Smooth muscle cell (in vitro differentiated cells): ENCODE measurements at regions not wholly inside any gene's neighbourhood (a gene's known extent, or its start where the extent isn't known, plus 50 kb on each side); places are given as distances from the start of the nearest gene placed in this dataset.

Experiments used
- DNase-seq: peaks from one replicate; lab custom pipeline; 2025; ENCODE audit not compliant: unreplicated experiment; lab: John Stamatoyannopoulos, UW
- H2AFZ ChIP-seq: fragments of 200-600 bp; sonication (generic); 2 replicates; pipeline ENCODE4 v1.6.0; 2016; ENCODE audit warnings: antibody characterized with exemption, low read depth, mild to moderate bottlenecking
- H3F3A ChIP-seq: fragments of 200-600 bp; sonication (generic); 2 replicates; pipeline ENCODE4 v1.6.0; 2017; ENCODE audit warnings: antibody characterized with exemption, low read depth
- H3K27ac ChIP-seq: fragments of 200-600 bp; sonication (generic); 2 replicates; pipeline ENCODE4 v1.5.1; 2016; ENCODE audit warnings: low read depth, mild to moderate bottlenecking
- H3K27me3 ChIP-seq: fragments of 200-600 bp; sonication (generic); 2 replicates; pipeline ENCODE4 v1.6.1; 2016; ENCODE audit warnings: low read depth, mild to moderate bottlenecking
- H3K36me3 ChIP-seq: fragments of 200-600 bp; sonication (generic); 2 replicates; pipeline ENCODE4 v1.5.1; 2016; ENCODE audit warnings: low read depth
- H3K4me1 ChIP-seq: fragments of 200-600 bp; sonication (generic); 2 replicates; pipeline ENCODE4 v1.5.1; 2016; ENCODE audit warnings: low read depth
- H3K4me2 ChIP-seq: fragments of 200-600 bp; sonication (generic); 2 replicates; pipeline ENCODE4 v1.6.0; 2016; ENCODE audit warnings: mild to moderate bottlenecking
- H3K4me3 ChIP-seq: fragments of 200-600 bp; sonication (generic); 2 replicates; pipeline ENCODE4 v1.5.1; 2016; ENCODE audit warnings: mild to moderate bottlenecking
- H3K79me2 ChIP-seq: fragments of 200-600 bp; sonication (generic); 2 replicates; pipeline ENCODE4 v1.6.0; 2016; ENCODE audit warnings: low read depth, mild to moderate bottlenecking
- H3K9ac ChIP-seq: fragments of 200-600 bp; sonication (generic); 2 replicates; pipeline ENCODE4 v1.6.0; 2016; ENCODE audit warnings: low read depth
- H3K9me3 ChIP-seq: fragments of 200-600 bp; sonication (generic); replicated peaks from 2 replicates; pipeline ENCODE4 v1.5.1; 2016; ENCODE audit warnings: low read depth
- H4K20me1 ChIP-seq: fragments of 200-600 bp; sonication (generic); 2 replicates; pipeline ENCODE4 v1.6.0; 2016; ENCODE audit warnings: low read depth
- WGBS: methylation state at CpG from one replicate; pipeline ENCODE4 v1.1.7; 2016; ENCODE audit warnings: low lambda C conversion rate; 5-methylcytosine and 5-hydroxymethylcytosine counted together
- TF ChIP-seq, protein P1 (sequence below): fragments of 200-600 bp; sonication (generic); IDR thresholded peaks from 2 replicates; pipeline ENCODE4 v1.5.1; 2017; ENCODE audit warnings: borderline replicate concordance, mild to moderate bottlenecking, antibody characterized with exemption; ENCODE audit not compliant: insufficient read depth, poor library complexity, severe bottlenecking

DNA sequence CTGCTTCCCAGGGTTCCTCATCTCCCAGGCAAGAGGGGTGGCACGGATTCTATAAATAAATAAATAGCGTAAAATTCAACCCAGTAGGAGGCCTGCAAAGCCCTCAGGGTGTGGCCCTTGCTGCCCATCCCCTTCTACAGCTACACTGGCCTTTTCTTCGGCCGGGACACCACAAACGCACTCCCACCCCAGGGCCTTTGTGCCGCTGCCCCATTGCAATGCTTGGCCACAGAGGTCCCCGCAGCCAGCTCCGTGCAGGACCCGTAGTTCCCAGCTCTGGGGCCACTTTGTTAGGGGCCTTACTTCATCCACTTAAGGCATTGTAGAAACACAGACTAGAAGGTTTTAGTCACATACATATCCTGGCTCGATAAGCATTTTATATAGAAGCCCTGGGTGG is 151.2 kb downstream of the ERMARD start:
- TF ChIP-seq, protein P1, sequence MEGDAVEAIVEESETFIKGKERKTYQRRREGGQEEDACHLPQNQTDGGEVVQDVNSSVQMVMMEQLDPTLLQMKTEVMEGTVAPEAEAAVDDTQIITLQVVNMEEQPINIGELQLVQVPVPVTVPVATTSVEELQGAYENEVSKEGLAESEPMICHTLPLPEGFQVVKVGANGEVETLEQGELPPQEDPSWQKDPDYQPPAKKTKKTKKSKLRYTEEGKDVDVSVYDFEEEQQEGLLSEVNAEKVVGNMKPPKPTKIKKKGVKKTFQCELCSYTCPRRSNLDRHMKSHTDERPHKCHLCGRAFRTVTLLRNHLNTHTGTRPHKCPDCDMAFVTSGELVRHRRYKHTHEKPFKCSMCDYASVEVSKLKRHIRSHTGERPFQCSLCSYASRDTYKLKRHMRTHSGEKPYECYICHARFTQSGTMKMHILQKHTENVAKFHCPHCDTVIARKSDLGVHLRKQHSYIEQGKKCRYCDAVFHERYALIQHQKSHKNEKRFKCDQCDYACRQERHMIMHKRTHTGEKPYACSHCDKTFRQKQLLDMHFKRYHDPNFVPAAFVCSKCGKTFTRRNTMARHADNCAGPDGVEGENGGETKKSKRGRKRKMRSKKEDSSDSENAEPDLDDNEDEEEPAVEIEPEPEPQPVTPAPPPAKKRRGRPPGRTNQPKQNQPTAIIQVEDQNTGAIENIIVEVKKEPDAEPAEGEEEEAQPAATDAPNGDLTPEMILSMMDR, result no peak
- Histone ChIP-seq H3K27me3 (no peaks in the 10 kb centered on the region), H4K20me1 (no peaks in the 10 kb centered on the region), H3F3A (no peaks in the 10 kb centered on the region), H3K79me2 (no peaks in the 10 kb centered on the region), H3K36me3 (no peaks in the 10 kb centered on the region), H3K27ac (no peak overlapping the region), H3K9ac (no peak overlapping the region), H3K4me3 (no peak overlapping the region), H3K9me3 (no peaks in the 10 kb centered on the region), H3K4me2 (no peak overlapping the region), H2AFZ (no peak overlapping the region), H3K4me1 (no peaks in the 10 kb centered on the region)
- 97% methylated on average over 10 of the region's 10 CpGs for WGBS
- DNase-seq, result no peak

DNA sequence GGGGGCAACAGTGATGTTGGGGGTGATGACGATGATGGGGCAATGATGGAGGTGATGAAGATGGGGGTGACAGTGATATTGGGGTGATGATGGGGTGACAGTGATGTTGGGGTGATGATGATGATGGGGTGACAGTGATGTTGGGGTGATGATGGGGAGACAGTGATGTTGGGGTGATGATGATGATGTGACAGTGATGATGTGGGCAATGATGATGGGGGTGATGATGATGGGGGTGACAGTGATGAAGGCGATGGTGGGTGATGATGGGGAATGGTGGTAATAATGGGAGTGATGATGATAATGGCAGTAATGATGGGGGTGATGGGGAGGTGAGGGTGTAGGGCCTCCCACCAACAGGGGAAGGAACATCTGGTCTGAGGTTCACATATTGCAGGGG is 150.6 kb downstream of the ERMARD start:
- no peaks in the 10 kb centered on the region for H3K9me3 ChIP-seq
- H3K27me3 ChIP-seq, result no peaks in the 10 kb centered on the region
- no peaks in the 10 kb centered on the region for H3F3A ChIP-seq
- H3K4me1 ChIP-seq, result no peaks in the 10 kb centered on the region
- H3K79me2 ChIP-seq, result no peaks in the 10 kb centered on the region
- H3K27ac ChIP-seq, result no peak overlapping the region
- no peak overlapping the region for H3K4me2 ChIP-seq
- TF ChIP-seq, protein P1, result no peak
- H3K4me3 ChIP-seq, result no peak overlapping the region
- H3K9ac ChIP-seq, result no peak overlapping the region
- DNase-seq, result no peak
- 100% methylated on average over 1 of the region's 2 CpGs for WGBS
- H3K36me3 ChIP-seq, result no peaks in the 10 kb centered on the region
- H2AFZ ChIP-seq, result no peak overlapping the region
- no peaks in the 10 kb centered on the region for H4K20me1 ChIP-seq

DNA sequence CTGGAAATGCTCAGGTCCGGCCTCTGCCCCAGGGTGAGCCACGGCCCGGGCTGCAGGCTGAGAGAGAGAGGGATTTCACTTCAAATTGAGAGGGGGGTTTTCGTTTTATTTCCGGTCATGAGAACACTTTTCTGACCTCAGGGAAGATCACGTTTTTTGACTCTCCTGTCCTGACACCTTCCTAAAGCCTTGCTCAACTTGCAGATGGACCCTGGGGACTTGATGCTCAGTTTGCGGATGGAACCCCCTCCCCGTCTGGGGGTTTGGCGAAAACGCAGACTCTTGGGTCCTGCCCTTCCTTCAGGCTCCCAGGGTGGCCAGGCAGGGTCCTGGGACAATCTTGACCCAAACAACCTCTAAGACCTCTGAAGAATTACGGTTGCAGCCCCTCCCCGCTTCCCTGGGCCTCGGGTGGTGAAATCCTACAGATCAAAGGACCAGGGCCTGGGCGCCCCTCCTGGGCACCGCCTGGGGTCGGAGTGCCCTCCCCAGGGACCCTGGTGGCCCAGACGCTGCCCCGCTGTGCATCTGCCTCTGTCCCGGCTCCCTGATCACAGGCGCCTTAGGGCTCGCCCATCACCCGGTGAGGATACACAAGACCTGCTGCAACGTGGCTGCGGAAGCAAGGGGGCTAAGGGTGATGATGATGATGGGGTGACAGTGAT is 148.2 kb downstream of the ERMARD start:
- no peak for DNase-seq
- Histone ChIP-seq H3K36me3 (no peaks in the 10 kb centered on the region), H3K4me1 (no peaks in the 10 kb centered on the region), H3K4me3 (no peak overlapping the region), H3F3A (no peaks in the 10 kb centered on the region), H3K9me3 (no peaks in the 10 kb centered on the region), H4K20me1 (no peaks in the 10 kb centered on the region), H3K9ac (no peak overlapping the region), H3K4me2 (no peak overlapping the region), H3K27ac (peak overlapping the region; percentile 24), H2AFZ (no peak overlapping the region), H3K27me3 (peaks cover 10% of the 10 kb centered on the region), H3K79me2 (no peaks in the 10 kb centered on the region)
- TF ChIP-seq, protein P1, result no peak
- WGBS, result 94% methylated on average over 24 of the region's 24 CpGs
